ENCODE measurements at regions not wholly inside any gene's neighbourhood (a gene's known extent, or its start where the extent isn't known, plus 50 kb on each side); places are given as distances from the start of the nearest gene placed in this dataset.

GRCh38 chr12:67469666-67470065 lies 178.9 kb upstream of the DYRK2 start:
- Histone ChIP-seq H3K36me3 (ENCODE audit: low read depth) (no peaks in the 10 kb centered on the region), H3K4me1 (replicated peaks; ENCODE audit: insufficient read depth) (peaks cover 27% of the 10 kb centered on the region), H3K27me3 (ENCODE audit: insufficient read depth, low read depth) (no peaks in the 10 kb centered on the region), H3K27ac (no peak overlapping the region), H3K4me2 (peak overlapping the region; percentile 20; the same call in 1 of the 2 replicates), H4K20me1 (ENCODE audit: insufficient read depth) (no peaks in the 10 kb centered on the region), H3K9me3 (ENCODE audit: insufficient read depth, low read depth) (0 out of 2 replicates have a peak, but pooled peaks cover 5% of the 10 kb centered on the region), H3K4me3 (no peak overlapping the region), H3K9me2 (ENCODE audit: insufficient read depth) (no peaks in the 10 kb centered on the region), H3K79me2 (ENCODE audit: low read depth) (no peaks in the 10 kb centered on the region), H3F3A (ENCODE audit: insufficient read depth, low read depth) (peaks cover 14% of the 10 kb centered on the region; the same call in 1 of the 2 replicates), H2AFZ (no peak overlapping the region; the same call in 1 of the 2 replicates)
- TF ChIP-seq EZH2 (IDR thresholded peaks at IDR 0.05; ENCODE audit: low read depth) (no peak), CTCF (conservative IDR thresholded peaks at IDR 0.05) (no peak)
- no TSS peak for BruUV-seq (replicated peaks)
- ChIA-PET POLR2A (ENCODE audit: unreplicated experiment) (no interaction called here), CTCF (no interaction called here)
- no peak for DNase-seq
- intact Hi-C loops (cut with micrococcal nuclease; ENCODE audit: unreplicated experiment): no loop called here

GRCh38 chr12:67471810-67472209 lies 176.7 kb upstream of the DYRK2 start:
- Histone ChIP-seq H3K4me1 (replicated peaks; ENCODE audit: insufficient read depth) (peaks cover 27% of the 10 kb centered on the region), H3K4me2 (no peak overlapping the region), H3K4me3 (no peak overlapping the region), H3K27ac (no peak overlapping the region), H3K79me2 (ENCODE audit: low read depth) (no peaks in the 10 kb centered on the region), H4K20me1 (ENCODE audit: insufficient read depth) (no peaks in the 10 kb centered on the region), H3K9me2 (ENCODE audit: insufficient read depth) (no peaks in the 10 kb centered on the region), H3K9me3 (ENCODE audit: insufficient read depth, low read depth) (0 out of 2 replicates have a peak, but pooled peaks cover 5% of the 10 kb centered on the region), H3K36me3 (ENCODE audit: low read depth) (no peaks in the 10 kb centered on the region), H3F3A (ENCODE audit: insufficient read depth, low read depth) (peaks cover 14% of the 10 kb centered on the region; the same call in 1 of the 2 replicates), H3K27me3 (ENCODE audit: insufficient read depth, low read depth) (no peaks in the 10 kb centered on the region), H2AFZ (no peak overlapping the region)
- intact Hi-C loops (cut with micrococcal nuclease; ENCODE audit: unreplicated experiment): no loop called here
- no TSS peak for BruUV-seq (replicated peaks)
- DNase-seq: no peak
- ChIA-PET CTCF (no interaction called here), POLR2A (ENCODE audit: unreplicated experiment) (no interaction called here)
- no peak for TF ChIP-seq CTCF (conservative IDR thresholded peaks at IDR 0.05)
- TF ChIP-seq EZH2 (IDR thresholded peaks at IDR 0.05; ENCODE audit: low read depth): no peak

- Histone ChIP-seq H3K36me3 (ENCODE audit: low read depth) (no peaks in the 10 kb centered on the region), H4K20me1 (ENCODE audit: insufficient read depth) (no peaks in the 10 kb centered on the region), H3K79me2 (ENCODE audit: low read depth) (no peaks in the 10 kb centered on the region), H3K4me3 (no peak overlapping the region), H3K27me3 (ENCODE audit: insufficient read depth, low read depth) (no peaks in the 10 kb centered on the region), H3K4me2 (no peak overlapping the region), H2AFZ (no peak overlapping the region), H3K4me1 (replicated peaks; ENCODE audit: insufficient read depth) (peaks cover 27% of the 10 kb centered on the region), H3K27ac (no peak overlapping the region), H3K9me2 (ENCODE audit: insufficient read depth) (no peaks in the 10 kb centered on the region), H3K9me3 (ENCODE audit: insufficient read depth, low read depth) (0 out of 2 replicates have a peak, but pooled peaks cover 5% of the 10 kb centered on the region), H3F3A (ENCODE audit: insufficient read depth, low read depth) (peaks cover 14% of the 10 kb centered on the region; the same call in 1 of the 2 replicates)
- POLR2A ChIA-PET (ENCODE audit: unreplicated experiment): no interaction called here
- CTCF ChIA-PET: no interaction called here
- intact Hi-C loops (cut with micrococcal nuclease; ENCODE audit: unreplicated experiment): no loop called here
- BruUV-seq (replicated peaks): no TSS peak
- TF ChIP-seq CTCF (conservative IDR thresholded peaks at IDR 0.05) (no peak), EZH2 (IDR thresholded peaks at IDR 0.05; ENCODE audit: low read depth) (no peak)
- DNase-seq: no peak
These were observed 176.0 kb upstream of the DYRK2 start for GRCh38 chr12:67472539-67472938.
